H9 (cell line): ENCODE measurements at regions not wholly inside any gene's neighbourhood (a gene's known extent, or its start where the extent isn't known, plus 50 kb on each side); places are given as distances from the start of the nearest gene placed in this dataset.

Experiments
- DNase-seq: peaks from one replicate; pipeline ENCODE4 v3.0.0-alpha.2; 2017
- H2AFZ ChIP-seq: one replicate; pipeline ENCODE4 v1.6.1; 2013; ENCODE audit warnings: mild to moderate bottlenecking, low read length, control low read depth, moderate library complexity
- H2AK5ac ChIP-seq: 2 replicates; pipeline ENCODE4 v1.6.1; 2013; ENCODE audit warnings: low read length, control low read depth, mixed read lengths; ENCODE audit not compliant: insufficient read length
- H2BK120ac ChIP-seq: one replicate; pipeline ENCODE4 v1.6.1; 2013; ENCODE audit warnings: low read depth, mild to moderate bottlenecking, low read length, control low read depth, inconsistent platforms; ENCODE audit not compliant: poor library complexity, severe bottlenecking
- H2BK12ac ChIP-seq: 2 replicates; pipeline ENCODE4 v1.6.1; 2013; ENCODE audit warnings: low read length, control low read depth, mixed read lengths, low read depth; ENCODE audit not compliant: insufficient read length
- H2BK15ac ChIP-seq: 2 replicates; pipeline ENCODE4 v1.6.1; 2013; ENCODE audit warnings: low read depth, low read length, control low read depth
- H2BK20ac ChIP-seq: one replicate; pipeline ENCODE4 v1.6.1; 2013; ENCODE audit warnings: low read depth, mild to moderate bottlenecking, low read length, control low read depth, inconsistent platforms; ENCODE audit not compliant: poor library complexity, severe bottlenecking
- H2BK5ac ChIP-seq: 2 replicates; pipeline ENCODE4 v1.6.1; 2013; ENCODE audit warnings: low read length, control low read depth, mixed read lengths; ENCODE audit not compliant: insufficient read length
- H3K14ac ChIP-seq: 2 replicates; pipeline ENCODE4 v1.6.1; 2013; ENCODE audit warnings: low read length, control low read depth; ENCODE audit not compliant: insufficient read depth
- H3K18ac ChIP-seq: 2 replicates; pipeline ENCODE4 v1.6.1; 2013; ENCODE audit warnings: low read depth, mild to moderate bottlenecking, mixed read lengths, low read length, control low read depth; ENCODE audit not compliant: insufficient read length
- H3K23ac ChIP-seq: 2 replicates; pipeline ENCODE4 v1.6.1; 2013; ENCODE audit warnings: low read length, control low read depth, mixed read lengths, low read depth; ENCODE audit not compliant: insufficient read length
- H3K23me2 ChIP-seq: 2 replicates; pipeline ENCODE4 v1.6.1; 2013; ENCODE audit warnings: low read depth, mild to moderate bottlenecking, mixed read lengths, low read length, control low read depth; ENCODE audit not compliant: insufficient read length, poor library complexity, severe bottlenecking
- H3K27ac ChIP-seq: 2 replicates; pipeline ENCODE4 v1.5.1; 2013; ENCODE audit warnings: low read length, control low read depth, mixed read lengths, low read depth; ENCODE audit not compliant: insufficient read length
- H3K27me3 ChIP-seq: 2 replicates; pipeline ENCODE4 v1.6.1; 2013; ENCODE audit warnings: low read length, control low read depth, inconsistent platforms; ENCODE audit not compliant: insufficient read depth
- H3K4ac ChIP-seq: 2 replicates; pipeline ENCODE4 v1.6.1; 2013; ENCODE audit warnings: low read depth, mild to moderate bottlenecking, control low read depth, inconsistent platforms, low read length, moderate library complexity
- H3K4me1 ChIP-seq: 2 replicates; pipeline ENCODE4 v1.6.1; 2013; ENCODE audit warnings: low read length, control low read depth, inconsistent platforms; ENCODE audit not compliant: insufficient read depth
- H3K4me2 ChIP-seq: 2 replicates; pipeline ENCODE4 v1.6.1; 2013; ENCODE audit warnings: low read length, control low read depth, mixed read lengths; ENCODE audit not compliant: insufficient read length, insufficient read depth
- H3K56ac ChIP-seq: 2 replicates; pipeline ENCODE4 v1.6.1; 2013; ENCODE audit warnings: low read depth, mild to moderate bottlenecking, mixed read lengths, low read length, control low read depth; ENCODE audit not compliant: insufficient read length
- H3K79me1 ChIP-seq: 2 replicates; pipeline ENCODE4 v1.6.1; 2013; ENCODE audit warnings: low read depth, mild to moderate bottlenecking, moderate library complexity, low read length, control low read depth, inconsistent platforms; ENCODE audit not compliant: insufficient read depth, poor library complexity, severe bottlenecking
- H3K79me2 ChIP-seq: 2 replicates; pipeline ENCODE4 v1.6.1; 2013; ENCODE audit warnings: low read length, control low read depth, inconsistent platforms; ENCODE audit not compliant: insufficient read depth
- H3K9ac ChIP-seq: 2 replicates; pipeline ENCODE4 v1.6.1; 2013; ENCODE audit warnings: low read length, control low read depth, mixed read lengths; ENCODE audit not compliant: insufficient read length; ENCODE audit errors: extremely low read depth
- H3K9me3 ChIP-seq: one replicate; pipeline ENCODE4 v1.6.1; 2013; ENCODE audit warnings: low read depth, low read length, inconsistent platforms; ENCODE audit not compliant: control insufficient read depth
- H3T11ph ChIP-seq: one replicate; pipeline ENCODE4 v1.6.1; 2013; ENCODE audit warnings: mild to moderate bottlenecking, low read length, control low read depth, inconsistent platforms
- H4K20me1 ChIP-seq: one replicate; pipeline ENCODE4 v1.6.1; 2013; ENCODE audit not compliant: control insufficient read depth, insufficient read length, insufficient read depth
- H4K5ac ChIP-seq: 2 replicates; pipeline ENCODE4 v1.6.1; 2013; ENCODE audit warnings: low read depth, mild to moderate bottlenecking, mixed read lengths, low read length, control low read depth; ENCODE audit not compliant: insufficient read length
- H4K8ac ChIP-seq: replicated peaks from 2 replicates; pipeline ENCODE4 v1.6.1; 2013; ENCODE audit warnings: low read length, control low read depth, mixed read lengths, low read depth; ENCODE audit not compliant: insufficient read length
- H4K91ac ChIP-seq: 2 replicates; pipeline ENCODE4 v1.6.1; 2013; ENCODE audit warnings: low read depth, mild to moderate bottlenecking, moderate library complexity, mixed read lengths, low read length, control low read depth; ENCODE audit not compliant: insufficient read length
- H3K27ac Mint-ChIP-seq, 3 experiments: 2 replicates in 2 of 3; 3 replicates in 1 of 3; pipeline ENCODE4 v1.8.0; 2020 to 2021; ENCODE audit warnings: mixed read lengths in 3 of 3, mild to moderate bottlenecking in 1 of 3, moderate library complexity in 1 of 3
- H3K27me3 Mint-ChIP-seq: 2 replicates; pipeline ENCODE4 v1.8.0; 2021; ENCODE audit warnings: low read depth, mild to moderate bottlenecking, moderate library complexity, mixed read lengths
- H3K36me3 Mint-ChIP-seq, 3 experiments: 2 replicates in 2 of 3; 3 replicates in 1 of 3; pipeline ENCODE4 v1.8.0; 2020 to 2021; ENCODE audit warnings: low read depth in 3 of 3, mixed read lengths in 3 of 3; ENCODE audit not compliant: insufficient read depth in 1 of 3
- H3K4me1 Mint-ChIP-seq, 2 experiments: 2 replicates each; pipeline ENCODE4 v1.8.0; 2020; ENCODE audit warnings: mixed read lengths in 2 of 2
- H3K4me3 Mint-ChIP-seq, 2 experiments: 2 replicates in 1 of 2; 3 replicates in 1 of 2; pipeline ENCODE4 v1.8.0; 2020 to 2021; ENCODE audit warnings: mild to moderate bottlenecking in 2 of 2, mixed read lengths in 2 of 2, moderate library complexity in 1 of 2
- H3K9me3 Mint-ChIP-seq, 2 experiments: 2 replicates in 1 of 2; 3 replicates in 1 of 2; pipeline ENCODE4 v1.8.0; 2020; ENCODE audit warnings: mild to moderate bottlenecking in 2 of 2, mixed read lengths in 2 of 2, moderate library complexity in 1 of 2
- CTCF ChIP-seq: fragments of 200-600 bp; sonication (generic); conservative IDR thresholded peaks from 3 replicates; pipeline ENCODE4 v1.8.0; 2021; ENCODE audit warnings: antibody characterized with exemption, mild to moderate bottlenecking
- WGBS: extraction: QIAGEN DNeasy Blood & Tissue Kit; methylation state at CpG from one replicate; pipeline ENCODE4 v1.1.7; 2013; ENCODE audit warnings: missing lambda C conversion rate, low lambda C conversion rate, mixed read lengths; ENCODE audit not compliant: insufficient read length; ENCODE audit errors: extremely low coverage; 5-methylcytosine and 5-hydroxymethylcytosine counted together

GRCh38 chr17:14959106-14959648 is 305.9 kb downstream of the PMP22 start:
- Histone ChIP-seq H4K5ac (no peak overlapping the region), H2AK5ac (no peak overlapping the region), H2AFZ (no peak overlapping the region), H3K23me2 (no peaks in the 10 kb centered on the region), H2BK120ac (no peak overlapping the region), H2BK5ac (no peak overlapping the region), H3K4me1 (no peaks in the 10 kb centered on the region; the same call in 1 of the 2 replicates), H3K18ac (no peak overlapping the region), H3K14ac (no peak overlapping the region), H3K4ac (no peak overlapping the region), H2BK12ac (no peak overlapping the region), H3K56ac (no peak overlapping the region), H4K20me1 (no peaks in the 10 kb centered on the region), H3K9ac (no peak overlapping the region), H3K79me2 (no peaks in the 10 kb centered on the region), H3K27ac (no peak overlapping the region), H3K23ac (no peak overlapping the region), H2BK15ac (no peak overlapping the region), H3T11ph (no peak overlapping the region), H4K8ac (no peak overlapping the region), H3K4me2 (no peak overlapping the region), H3K27me3 (no peaks in the 10 kb centered on the region), H3K79me1 (no peaks in the 10 kb centered on the region), H4K91ac (no peak overlapping the region), H3K9me3 (no peaks in the 10 kb centered on the region), H2BK20ac (no peak overlapping the region)
- Mint-ChIP-seq H3K36me3 (no peaks in the 10 kb centered on the region; a peak in 1 of 7 replicates), H3K27me3 (no peaks in the 10 kb centered on the region; the same call in 1 of the 2 replicates), H3K9me3 (no peaks in the 10 kb centered on the region), H3K4me1 (peaks cover 0 to 6% of the 10 kb centered on the region in 2 experiments; a peak in 1 of 4 replicates), H3K4me3 (no peak overlapping the region; a peak in 1 of 5 replicates), H3K27ac (no peak overlapping the region)
- DNase-seq: no peak
- TF ChIP-seq CTCF: no peak
- no CpG with 5 or more reads among the region's 2 CpGs for WGBS
